C4-2B (cell line): ENCODE measurements at regions not wholly inside any gene's neighbourhood (a gene's known extent, or its start where the extent isn't known, plus 50 kb on each side); places are given as distances from the start of the nearest gene placed in this dataset.

Source experiments
- ZFX ChIP-seq: fragments of 450-650 bp; IDR thresholded peaks from 2 replicates; pipeline ENCODE4 v1.6.1; 2017
- TF ChIP-seq, protein P1 (sequence below): fragments of 450-650 bp; conservative IDR thresholded peaks from 2 replicates; pipeline ENCODE4 v1.5.1; 2017; ENCODE audit warnings: mild to moderate bottlenecking

DNA sequence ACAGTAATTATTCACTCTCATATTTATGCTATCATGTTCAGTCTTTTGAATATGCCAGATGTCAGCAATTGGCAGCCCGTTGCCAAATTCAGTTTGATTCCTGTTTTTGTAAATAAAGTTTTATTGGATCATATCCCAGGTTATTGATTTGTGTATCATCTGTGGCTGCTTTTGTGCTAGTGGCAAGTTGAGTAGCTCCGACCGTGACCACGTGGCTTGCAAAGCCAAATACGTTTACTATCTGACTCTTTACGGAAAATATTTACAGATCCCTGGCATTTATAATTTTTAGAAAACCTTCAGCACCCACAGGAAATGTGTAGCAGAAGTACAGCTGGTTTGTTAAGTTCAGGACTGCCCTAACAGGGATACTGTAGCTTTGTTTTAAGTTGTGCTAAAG is 67.4 kb downstream of the VCX2 start:
- TF ChIP-seq, protein P1, sequence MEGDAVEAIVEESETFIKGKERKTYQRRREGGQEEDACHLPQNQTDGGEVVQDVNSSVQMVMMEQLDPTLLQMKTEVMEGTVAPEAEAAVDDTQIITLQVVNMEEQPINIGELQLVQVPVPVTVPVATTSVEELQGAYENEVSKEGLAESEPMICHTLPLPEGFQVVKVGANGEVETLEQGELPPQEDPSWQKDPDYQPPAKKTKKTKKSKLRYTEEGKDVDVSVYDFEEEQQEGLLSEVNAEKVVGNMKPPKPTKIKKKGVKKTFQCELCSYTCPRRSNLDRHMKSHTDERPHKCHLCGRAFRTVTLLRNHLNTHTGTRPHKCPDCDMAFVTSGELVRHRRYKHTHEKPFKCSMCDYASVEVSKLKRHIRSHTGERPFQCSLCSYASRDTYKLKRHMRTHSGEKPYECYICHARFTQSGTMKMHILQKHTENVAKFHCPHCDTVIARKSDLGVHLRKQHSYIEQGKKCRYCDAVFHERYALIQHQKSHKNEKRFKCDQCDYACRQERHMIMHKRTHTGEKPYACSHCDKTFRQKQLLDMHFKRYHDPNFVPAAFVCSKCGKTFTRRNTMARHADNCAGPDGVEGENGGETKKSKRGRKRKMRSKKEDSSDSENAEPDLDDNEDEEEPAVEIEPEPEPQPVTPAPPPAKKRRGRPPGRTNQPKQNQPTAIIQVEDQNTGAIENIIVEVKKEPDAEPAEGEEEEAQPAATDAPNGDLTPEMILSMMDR: no peak
- TF ChIP-seq ZFX: no peak
